ENCODE measurements at regions not wholly inside any gene's neighbourhood (a gene's known extent, or its start where the extent isn't known, plus 50 kb on each side); places are given as distances from the start of the nearest gene placed in this dataset.

GRCh38 chr1:239840790-239841189, 250.9 kb upstream of the FMN2 start:
- DNase-seq: no peak

GRCh38 chr1:239841631-239842030, 250.1 kb upstream of the FMN2 start:
- DNase-seq: no peak

GRCh38 chr1:239843541-239843940, 248.1 kb upstream of the FMN2 start:
- DNase-seq: no peak

- no peak for DNase-seq
Measured at GRCh38 chr1:239844833-239845232, 246.8 kb upstream of the FMN2 start.

- DNase-seq: no peak
Measured at GRCh38 chr1:239854922-239855321, 236.8 kb upstream of the FMN2 start.

GRCh38 chr1:239856067-239856466, 235.6 kb upstream of the FMN2 start:
- DNase-seq: no peak

GRCh38 chr1:239856924-239857323, 234.8 kb upstream of the FMN2 start:
- DNase-seq: no peak

GRCh38 chr1:239858057-239858456, 233.6 kb upstream of the FMN2 start:
- DNase-seq: no peak

GRCh38 chr1:239858529-239858928, 233.2 kb upstream of the FMN2 start:
- no peak for DNase-seq

- no peak for DNase-seq
Measured at GRCh38 chr1:239861985-239862384, 229.7 kb upstream of the FMN2 start.

- DNase-seq: no peak
Measured at GRCh38 chr1:239868058-239868832, 223.4 kb upstream of the FMN2 start.

- no peak for DNase-seq
Measured at GRCh38 chr1:239870194-239870593, 221.5 kb upstream of the FMN2 start.

- DNase-seq: no peak
Measured at GRCh38 chr1:239872626-239873025, 219.1 kb upstream of the FMN2 start.

GRCh38 chr1:239874831-239875230, 216.9 kb upstream of the FMN2 start:
- DNase-seq: no peak

- DNase-seq: no peak
Measured at GRCh38 chr1:239879321-239880170, 212.1 kb upstream of the FMN2 start.

GRCh38 chr1:239882967-239883366, 208.7 kb upstream of the FMN2 start:
- no peak for DNase-seq

GRCh38 chr1:239884796-239885195, 206.9 kb upstream of the FMN2 start:
- no peak for DNase-seq

GRCh38 chr1:239886266-239886665, 205.4 kb upstream of the FMN2 start:
- DNase-seq: peak; percentile 37

GRCh38 chr1:239888639-239889038, 203.0 kb upstream of the FMN2 start:
- no peak for DNase-seq

GRCh38 chr1:239891621-239892358, 199.9 kb upstream of the FMN2 start:
- no peak for DNase-seq

- DNase-seq: no peak
Measured at GRCh38 chr1:239892602-239893001, 199.1 kb upstream of the FMN2 start.

GRCh38 chr1:239893127-239893731, 198.5 kb upstream of the FMN2 start:
- no peak for DNase-seq

- DNase-seq: no peak
Measured at GRCh38 chr1:239896569-239896968, 195.1 kb upstream of the FMN2 start.

All from right hindlimb (tissue), 1 donor.